Activated gamma-delta T cell (primary cell): ENCODE measurements at regions not wholly inside any gene's neighbourhood (a gene's known extent, or its start where the extent isn't known, plus 50 kb on each side); places are given as distances from the start of the nearest gene placed in this dataset.
"Not testable (repeated sequence)": the region's sequence is repeated elsewhere in the genome, so short reads cannot be mapped to it uniquely, and the experiment has no call there.

Experiments used
- DNase-seq: peaks from one replicate; lab custom pipeline; 2025; lab: John Stamatoyannopoulos, UW

- DNase-seq = no peak
Measured at GRCh38 chr9:78438211-78438610, 141.3 kb downstream of the PSAT1 start.

GRCh38 chr9:78438780-78439179 is 141.9 kb downstream of the PSAT1 start:
- no peak for DNase-seq

- no peak for DNase-seq
Measured at GRCh38 chr9:78439190-78439865, 142.4 kb downstream of the PSAT1 start.

GRCh38 chr9:78439866-78440830 is 143.2 kb downstream of the PSAT1 start:
- DNase-seq = no peak

GRCh38 chr9:78441396-78441795 is 144.5 kb downstream of the PSAT1 start:
- DNase-seq = no peak

- DNase-seq = peak; percentile 10
Measured at GRCh38 chr9:78441822-78442431, 145.0 kb downstream of the PSAT1 start.

- not testable (repeated sequence) for DNase-seq
Measured at GRCh38 chr9:78442577-78442976, 145.7 kb downstream of the PSAT1 start.

- DNase-seq = no peak
Measured at GRCh38 chr9:78443946-78444345, 147.0 kb downstream of the PSAT1 start.

GRCh38 chr9:78448960-78449673 is 152.2 kb downstream of the PSAT1 start:
- DNase-seq = no peak

GRCh38 chr9:78453450-78453849 is 156.5 kb downstream of the PSAT1 start:
- DNase-seq = no peak

- no peak for DNase-seq
Measured at GRCh38 chr9:78462611-78463010, 165.7 kb downstream of the PSAT1 start.

- no peak for DNase-seq
Measured at GRCh38 chr9:78463750-78464149, 166.8 kb downstream of the PSAT1 start.

GRCh38 chr9:78468231-78468630 is 171.3 kb downstream of the PSAT1 start:
- no peak for DNase-seq

- DNase-seq = no peak
Measured at GRCh38 chr9:78468974-78469576, 172.2 kb downstream of the PSAT1 start.

GRCh38 chr9:78470216-78470615 is 173.3 kb downstream of the PSAT1 start:
- no peak for DNase-seq

GRCh38 chr9:78470741-78471140 is 173.8 kb downstream of the PSAT1 start:
- DNase-seq = no peak

GRCh38 chr9:78472111-78472510 is 175.2 kb downstream of the PSAT1 start:
- DNase-seq = no peak

- DNase-seq = no peak
Measured at GRCh38 chr9:78479441-78479840, 182.5 kb downstream of the PSAT1 start.

GRCh38 chr9:78486661-78487060 is 189.7 kb downstream of the PSAT1 start:
- no peak for DNase-seq

- no peak for DNase-seq
Measured at GRCh38 chr9:78490231-78490630, 193.3 kb downstream of the PSAT1 start.

GRCh38 chr9:78491402-78491801 is 194.5 kb downstream of the PSAT1 start:
- DNase-seq = no peak
